ENCODE measurements at regions not wholly inside any gene's neighbourhood (a gene's known extent, or its start where the extent isn't known, plus 50 kb on each side); places are given as distances from the start of the nearest gene placed in this dataset.
"Not testable (repeated sequence)": the region's sequence is repeated elsewhere in the genome, so short reads cannot be mapped to it uniquely, and the experiment has no call there.

DNA sequence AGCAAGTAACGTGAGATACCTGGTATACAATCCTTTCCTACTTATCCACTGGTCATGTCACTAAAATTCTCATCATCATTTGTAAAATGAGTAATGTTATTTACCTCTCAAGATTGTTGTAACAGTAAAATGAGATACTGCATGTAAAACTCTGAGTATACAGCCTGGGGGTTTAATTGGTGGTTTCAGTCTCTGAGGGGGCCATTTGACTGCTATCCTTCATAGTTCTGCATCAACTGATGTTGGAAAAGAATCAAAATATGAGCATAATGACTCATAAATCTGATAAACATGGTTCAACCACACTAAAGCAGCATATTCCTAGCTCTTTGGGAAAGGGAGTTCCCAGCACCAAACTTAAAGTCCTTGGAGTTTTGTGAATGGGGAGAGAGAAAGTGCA is 181.0 kb upstream of the GHR start:
- no peak for DNase-seq (ENCODE audit: low spot score)

DNA sequence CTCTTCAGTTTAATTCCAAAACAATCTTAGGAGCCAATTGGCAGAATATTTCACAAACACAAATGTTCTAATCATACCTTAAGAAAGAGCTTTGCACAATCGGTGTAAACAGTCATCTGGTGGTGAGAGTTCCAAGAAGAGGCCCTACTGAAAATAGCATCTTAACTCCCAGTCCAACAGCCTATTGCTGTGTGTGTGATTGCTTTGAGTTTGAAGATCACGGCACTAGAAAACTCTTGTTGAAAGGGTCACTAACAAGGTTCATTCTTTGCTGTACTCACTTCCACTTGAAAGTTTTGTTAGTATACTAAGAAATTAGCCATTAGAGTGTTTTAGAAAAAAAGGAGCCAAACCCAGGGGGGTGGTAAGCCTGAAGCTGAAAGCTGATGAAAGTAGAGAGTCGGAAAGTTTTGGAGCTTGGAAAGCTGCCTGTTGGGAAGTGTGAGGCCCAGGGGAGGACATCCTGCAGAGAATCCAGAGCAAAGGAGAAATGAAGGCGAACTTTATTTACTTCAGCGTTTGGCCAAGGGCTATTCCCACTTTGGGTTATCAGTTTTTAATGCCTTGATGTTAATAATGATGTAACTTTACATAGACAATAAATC is 180.3 kb upstream of the GHR start:
- DNase-seq (ENCODE audit: low spot score) = no peak

DNA sequence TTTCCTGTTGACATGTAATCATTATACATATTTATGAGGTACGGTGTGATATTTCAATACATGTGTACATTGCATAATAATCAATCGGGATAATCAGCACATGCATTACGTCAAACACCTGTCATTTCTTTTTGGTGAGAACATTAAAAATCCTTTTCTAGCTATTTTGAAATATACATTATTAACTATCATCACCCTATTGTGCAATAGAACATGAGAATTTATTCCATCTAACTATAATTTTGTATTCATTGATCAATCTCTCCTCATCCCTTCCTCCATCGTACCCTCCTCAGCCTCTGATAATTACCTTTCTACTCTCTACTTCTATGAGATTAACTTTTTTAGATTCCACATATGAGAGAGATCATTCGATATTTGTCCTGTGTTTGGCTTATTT is 170.9 kb upstream of the GHR start:
- no peak for DNase-seq (ENCODE audit: low spot score)

DNA sequence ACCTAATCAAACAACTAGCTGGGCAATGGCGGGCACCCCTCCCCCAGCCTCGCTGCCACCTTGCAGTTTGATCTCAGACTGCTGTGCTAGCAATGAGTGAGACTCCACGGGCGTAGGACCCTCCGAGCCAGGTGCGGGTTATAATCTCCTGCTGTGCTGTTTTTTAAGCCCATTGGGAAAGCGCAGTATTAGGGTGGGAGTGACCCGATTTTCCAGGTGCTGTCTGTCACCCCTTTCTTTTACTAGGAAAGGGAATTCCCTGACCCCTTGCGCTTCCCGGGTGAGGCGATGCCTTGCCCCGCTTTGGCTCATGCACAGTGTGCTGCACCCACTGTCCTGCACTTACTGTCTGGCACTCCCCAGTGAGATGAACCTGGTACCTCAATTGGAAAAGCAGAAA is 163.3 kb upstream of the GHR start:
- DNase-seq (ENCODE audit: low spot score) = not testable (repeated sequence)

DNA sequence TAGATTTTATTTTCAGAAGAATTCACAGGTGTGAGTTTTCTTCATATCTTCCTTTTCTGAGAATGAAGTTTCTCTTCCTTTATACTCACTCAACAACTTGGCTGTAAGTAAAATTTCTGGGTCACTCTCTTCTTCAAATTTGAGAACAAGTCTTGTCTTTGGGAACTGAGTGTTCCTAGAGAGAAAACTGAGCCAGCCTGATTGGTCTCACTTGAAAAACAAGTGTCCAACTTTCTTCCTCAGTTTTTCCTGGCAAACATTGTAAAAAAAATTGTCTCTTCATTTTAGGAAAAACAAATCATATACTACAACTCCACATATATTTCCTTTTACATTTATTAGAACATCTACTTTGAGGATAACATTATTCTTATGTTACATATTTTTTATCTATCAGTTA is 156.1 kb upstream of the GHR start:
- no peak for DNase-seq (ENCODE audit: low spot score)

DNA sequence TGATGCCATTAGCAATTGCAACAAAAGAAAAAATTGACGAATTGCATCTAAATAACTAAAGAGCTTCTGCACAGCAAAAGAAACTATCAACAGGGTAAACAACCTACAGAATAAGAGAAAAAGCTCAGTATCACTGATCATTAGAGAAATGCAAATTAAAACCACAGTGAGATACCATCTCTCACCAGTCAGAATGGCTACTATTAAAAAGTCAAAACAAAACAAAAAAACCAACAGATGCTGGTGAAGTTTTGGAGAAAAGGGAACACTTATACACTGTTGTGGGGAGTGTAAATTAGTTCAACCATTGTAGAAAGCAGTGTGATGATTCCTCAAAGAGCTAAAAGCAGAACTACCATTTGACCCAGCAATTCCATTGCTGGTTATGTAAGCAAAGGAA is 155.1 kb upstream of the GHR start:
- not testable (repeated sequence) for DNase-seq (ENCODE audit: low spot score)

DNA sequence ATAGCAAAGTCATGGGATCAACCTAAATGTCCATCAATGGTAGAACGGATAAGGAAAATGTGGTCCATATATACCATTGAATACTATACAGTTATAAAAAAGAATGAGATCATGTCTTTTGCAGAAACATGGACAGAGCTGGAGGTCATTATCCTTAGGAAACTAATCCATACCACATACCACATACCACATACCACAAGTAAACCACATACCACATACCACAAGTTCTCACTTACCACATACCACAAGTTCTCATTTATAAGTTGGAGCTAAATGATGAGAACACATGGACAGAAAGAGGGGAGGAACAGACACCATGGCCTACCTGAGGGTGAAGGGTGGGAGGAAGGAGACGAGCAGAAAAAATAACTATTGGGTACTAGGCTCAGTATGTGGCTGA is 154.6 kb upstream of the GHR start:
- DNase-seq (ENCODE audit: low spot score) = no peak

DNA sequence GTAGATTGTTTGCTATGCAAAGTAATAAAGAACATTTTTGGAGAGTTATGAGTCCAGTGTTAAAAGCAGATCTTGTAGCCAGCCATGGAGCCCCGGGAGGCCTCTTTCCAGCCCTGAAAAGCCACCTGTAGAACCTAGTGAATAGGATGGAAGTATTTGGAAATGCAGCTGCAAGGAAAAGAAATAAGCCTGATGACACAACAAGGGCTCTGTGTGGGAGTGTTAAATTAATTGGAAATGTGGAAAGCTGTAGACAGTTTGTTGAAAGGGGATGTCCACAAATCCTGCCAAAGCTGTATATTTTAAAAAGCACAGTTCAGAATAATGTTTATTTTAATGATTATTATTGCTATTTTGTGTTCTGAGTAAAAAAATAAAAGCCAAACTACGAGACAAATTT is 152.5 kb upstream of the GHR start:
- DNase-seq (ENCODE audit: low spot score) = no peak

DNA sequence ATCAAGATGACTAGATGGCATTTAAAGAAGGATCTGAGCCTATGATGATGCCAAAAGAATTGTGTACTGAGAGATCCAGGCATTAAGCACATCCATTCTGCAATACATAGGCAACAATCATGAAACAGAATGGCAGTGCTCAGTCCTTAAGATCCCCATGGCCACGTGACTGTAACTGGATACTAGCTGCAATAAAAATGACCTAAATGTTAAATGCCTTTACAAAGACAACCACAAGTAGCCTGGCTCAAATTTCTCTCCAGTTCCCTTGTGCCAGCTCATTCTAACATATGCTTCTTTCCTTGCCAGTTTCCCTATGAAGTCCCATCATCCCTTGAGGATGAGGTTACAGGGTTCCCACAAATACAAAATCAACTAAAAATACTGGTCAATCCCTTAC is 148.3 kb upstream of the GHR start:
- no peak for DNase-seq (ENCODE audit: low spot score)

DNA sequence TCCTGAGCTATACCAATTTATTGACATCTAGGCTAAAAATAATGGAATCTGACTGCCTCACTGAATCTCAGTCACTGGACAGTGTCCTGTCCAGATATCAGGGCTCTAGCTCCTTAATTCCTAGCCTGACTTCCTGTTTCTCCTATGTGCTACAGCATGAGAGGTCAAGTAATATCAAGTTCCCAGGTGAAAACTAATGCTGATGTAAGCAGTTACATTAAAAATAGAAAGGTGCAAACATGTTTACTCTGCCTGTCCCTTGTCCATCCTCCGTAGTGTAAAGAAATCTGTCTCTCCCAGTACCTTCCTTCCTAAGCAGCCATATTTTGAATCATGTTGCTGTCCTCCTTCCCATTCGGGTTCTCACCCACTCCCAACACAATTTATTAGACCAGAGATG is 145.9 kb upstream of the GHR start:
- DNase-seq (ENCODE audit: low spot score) = no peak

DNA sequence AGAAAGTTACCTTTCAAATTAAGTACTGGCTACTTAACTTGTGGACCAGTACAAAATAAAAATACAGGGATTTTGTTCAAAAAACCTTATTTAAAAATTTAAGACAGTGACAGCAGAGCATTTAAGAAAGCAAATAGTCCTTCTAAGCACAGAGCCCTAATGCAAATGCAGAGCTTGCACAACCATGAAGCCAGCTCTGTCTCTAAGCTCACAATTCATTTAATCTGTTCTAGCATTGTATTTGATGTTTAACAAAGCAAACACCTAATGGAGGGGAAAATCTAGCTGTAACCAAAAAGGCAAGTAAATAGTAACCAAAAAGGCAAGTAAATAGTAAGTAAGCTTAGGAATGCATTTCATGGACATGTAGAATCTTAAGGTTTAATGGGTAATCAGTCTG is 138.7 kb upstream of the GHR start:
- DNase-seq (ENCODE audit: low spot score) = no peak

DNA sequence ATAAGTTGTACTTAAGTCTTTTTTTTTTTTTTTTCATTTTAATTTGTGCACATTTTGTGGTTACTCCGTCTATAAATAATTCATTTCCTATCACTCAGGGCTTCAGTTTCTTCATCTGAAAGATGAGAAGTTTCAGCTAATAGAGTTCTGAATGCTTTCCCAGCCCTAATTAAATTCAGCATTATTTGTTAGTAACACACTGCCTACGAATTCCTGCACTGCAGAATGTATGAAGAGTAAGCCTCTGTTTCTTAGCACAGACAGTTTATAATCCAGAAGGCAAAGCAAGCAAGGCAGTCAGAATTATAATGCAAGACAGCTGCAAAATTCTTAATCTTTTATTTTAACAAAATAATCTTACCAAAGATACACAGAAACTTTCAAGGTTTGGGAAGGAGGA is 138.0 kb upstream of the GHR start:
- DNase-seq (ENCODE audit: low spot score) = no peak

DNA sequence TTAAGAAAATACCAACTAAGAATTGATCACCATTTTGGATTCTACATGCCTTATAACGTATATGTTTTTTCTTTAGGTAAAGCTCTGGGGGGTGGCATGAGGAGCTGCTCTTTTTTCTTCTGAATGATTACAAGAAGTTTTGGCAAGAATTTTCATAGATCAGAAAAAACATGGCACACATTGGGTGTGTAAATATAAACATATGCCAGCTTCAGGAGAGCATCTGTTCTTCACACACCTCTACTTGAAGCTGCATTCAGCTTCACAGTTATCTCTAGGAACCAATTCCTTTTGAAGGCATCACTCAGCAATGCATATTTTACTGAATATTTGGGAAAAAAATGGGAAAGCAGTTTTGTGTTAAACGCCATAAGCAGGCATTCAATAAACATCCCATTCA is 122.7 kb upstream of the GHR start:
- no peak for DNase-seq (ENCODE audit: low spot score)

DNA sequence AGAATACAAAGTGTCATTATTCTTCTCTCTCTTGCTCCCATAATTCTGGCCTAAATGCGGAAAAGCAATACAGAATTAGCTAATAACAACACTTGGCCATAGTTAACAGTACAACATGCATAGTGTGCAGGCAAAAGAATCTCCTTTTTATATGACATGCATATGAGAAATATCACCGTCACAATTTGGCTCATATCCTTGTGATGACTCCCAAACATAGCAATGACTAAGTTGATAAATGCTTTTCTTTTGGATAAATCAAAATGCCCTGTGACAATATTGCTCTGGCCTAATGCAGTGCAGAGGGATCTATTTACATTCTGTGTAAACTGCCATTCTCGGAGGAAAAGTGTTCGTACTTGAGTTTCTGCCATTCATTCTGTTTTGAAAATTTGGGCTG is 121.9 kb upstream of the GHR start:
- DNase-seq (ENCODE audit: low spot score) = no peak

DNA sequence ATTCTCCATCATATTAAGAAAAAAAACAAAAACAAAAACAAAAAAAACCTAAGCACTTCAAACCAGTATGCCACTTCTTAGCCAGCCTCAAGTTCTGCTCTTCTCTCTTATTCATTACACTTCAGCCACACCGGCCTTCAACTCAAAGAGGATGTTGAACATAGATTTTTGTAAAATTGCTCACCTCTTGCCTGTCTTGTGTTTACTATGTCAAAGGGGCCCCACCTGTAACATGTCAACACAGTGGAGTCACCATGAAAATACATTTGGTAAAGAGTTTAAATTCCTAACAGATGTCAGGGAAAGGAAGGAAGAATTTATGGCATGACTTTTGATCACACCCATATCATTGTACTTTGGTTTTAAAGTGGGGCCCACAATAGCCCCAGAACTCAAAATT is 121.1 kb upstream of the GHR start:
- DNase-seq (ENCODE audit: low spot score) = no peak

DNA sequence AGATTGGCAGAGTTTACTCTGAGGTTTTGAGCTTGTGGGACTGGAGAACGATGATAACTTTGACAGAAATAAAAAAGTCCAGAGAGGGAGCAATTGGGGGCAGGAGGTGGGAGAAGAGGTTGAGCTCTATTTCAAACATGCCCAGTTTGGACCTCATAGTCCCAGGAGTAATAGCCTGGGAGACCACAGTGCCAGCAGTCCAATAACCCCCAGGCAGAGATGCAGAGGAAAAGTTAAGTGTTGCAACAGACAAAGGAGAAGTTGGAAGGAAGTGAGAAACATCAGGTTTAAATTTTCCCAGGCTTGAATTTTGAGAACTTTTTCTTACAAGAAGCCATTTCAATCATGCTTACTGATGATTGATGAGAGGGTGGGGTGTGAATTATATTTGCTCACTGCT is 117.0 kb upstream of the GHR start:
- no peak for DNase-seq (ENCODE audit: low spot score)

DNA sequence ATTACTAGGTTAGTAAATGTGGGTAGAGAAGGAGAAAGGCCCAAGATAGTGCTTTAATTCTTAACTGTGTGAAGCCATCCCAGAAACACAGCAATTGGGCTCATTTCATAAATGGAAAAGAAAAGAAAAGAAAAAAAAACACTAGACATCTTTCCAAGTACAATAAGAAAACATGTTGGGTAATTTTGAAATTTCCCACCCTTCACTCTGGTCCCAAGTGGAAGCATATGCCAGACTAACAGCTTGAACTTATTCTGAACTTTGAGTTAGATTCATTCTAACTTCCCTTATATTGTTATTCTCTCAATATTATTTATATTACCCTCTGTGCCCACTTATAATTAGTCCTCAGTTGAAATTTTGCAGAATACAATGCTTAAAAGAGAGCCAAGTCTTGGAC is 113.4 kb upstream of the GHR start:
- no peak for DNase-seq (ENCODE audit: low spot score)

DNA sequence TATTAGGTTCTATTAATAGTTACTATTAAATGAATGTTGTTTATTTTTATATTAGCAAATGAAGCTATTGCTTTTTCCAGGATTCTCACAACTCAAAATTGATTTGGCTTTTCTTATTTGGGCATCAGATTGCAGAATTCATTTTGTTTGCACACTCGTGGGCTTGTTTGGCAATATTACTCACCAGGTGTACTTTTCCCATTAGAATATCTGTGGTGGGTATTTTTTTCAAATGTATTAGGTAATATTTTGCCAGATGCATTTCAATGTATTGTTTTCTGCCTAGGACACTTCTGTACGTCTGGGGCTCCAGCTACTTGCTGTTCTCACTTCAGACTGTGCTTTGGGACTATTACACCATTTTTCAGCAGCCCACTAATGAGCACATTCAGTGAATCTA is 108.0 kb upstream of the GHR start:
- no peak for DNase-seq (ENCODE audit: low spot score)

DNA sequence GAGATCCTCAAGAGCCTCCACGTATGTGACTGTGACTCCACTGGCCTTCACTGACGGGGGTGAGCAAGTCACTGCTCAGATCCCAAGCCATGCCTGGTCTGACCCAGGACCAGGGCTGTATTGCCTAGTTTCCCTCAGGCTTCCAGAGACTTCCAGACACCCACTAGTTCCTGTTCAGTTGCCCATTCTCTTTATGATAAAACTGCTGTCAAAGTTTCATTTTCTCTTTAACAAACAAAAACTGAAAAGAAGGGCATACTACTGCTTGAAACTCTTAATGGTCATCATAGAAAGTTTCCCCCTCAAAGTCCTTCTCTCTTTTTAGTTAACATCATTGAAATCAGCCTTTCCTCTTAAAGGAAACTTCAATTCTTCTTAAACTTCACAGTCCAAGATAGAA is 105.7 kb upstream of the GHR start:
- DNase-seq (ENCODE audit: low spot score) = no peak

DNA sequence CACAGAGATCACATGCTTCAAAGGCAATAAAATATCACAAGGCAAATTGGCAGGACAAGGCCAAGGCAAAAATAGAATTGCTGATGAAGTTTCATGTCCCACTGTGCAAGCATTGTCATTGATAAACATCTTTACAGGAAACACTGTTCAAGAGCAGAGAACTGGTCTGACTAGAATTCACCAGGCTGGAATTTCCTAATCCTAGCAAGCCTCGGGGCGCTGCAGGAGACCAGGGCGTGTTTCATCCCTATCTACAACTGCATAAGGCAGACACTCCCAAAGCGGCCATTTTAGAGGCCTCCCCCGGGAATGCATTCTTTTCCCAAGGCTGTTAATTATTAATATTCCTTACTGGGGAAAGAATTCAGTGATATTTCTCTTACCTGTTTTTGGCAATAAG is 103.7 kb upstream of the GHR start:
- DNase-seq (ENCODE audit: low spot score) = not testable (repeated sequence)

DNA sequence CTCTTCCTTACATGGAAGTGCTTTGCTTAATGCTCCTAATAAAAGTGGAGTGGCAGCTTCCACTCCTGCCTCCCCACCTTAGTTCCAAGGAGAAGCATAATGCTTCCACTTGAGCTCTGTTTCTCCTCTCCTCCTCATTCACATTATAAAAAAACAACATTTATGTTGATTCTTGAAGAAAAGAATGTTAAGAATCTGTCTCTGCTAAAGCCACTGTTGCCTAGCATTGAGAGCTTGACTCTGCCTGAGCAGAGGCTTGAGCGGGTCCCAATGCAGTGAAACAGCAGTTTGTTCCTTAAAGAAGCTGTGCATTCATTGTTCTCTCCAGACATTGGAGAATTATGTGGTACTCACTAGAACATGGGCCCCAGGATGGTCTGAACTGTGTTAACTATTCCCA is 101.5 kb upstream of the GHR start:
- DNase-seq (ENCODE audit: low spot score) = no peak

DNA sequence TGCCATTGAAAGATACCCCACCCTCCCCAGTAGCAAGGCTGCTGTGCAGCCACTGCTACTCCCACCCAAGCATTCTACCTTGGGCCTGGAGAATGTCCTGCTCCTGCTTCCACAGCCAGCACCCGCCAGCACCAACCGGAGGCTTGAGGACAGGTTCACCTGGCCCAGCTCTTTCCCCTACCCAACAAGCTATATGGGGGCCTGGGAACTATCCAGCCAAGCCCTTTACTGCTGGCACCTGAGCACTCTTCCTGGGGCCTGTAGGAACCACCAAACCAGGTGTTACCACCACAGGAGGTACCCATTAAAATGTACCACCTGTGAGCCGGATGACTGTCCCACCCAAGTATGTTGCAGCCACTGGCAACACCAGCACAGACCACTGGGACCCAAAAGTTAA is 86.1 kb upstream of the GHR start:
- DNase-seq (ENCODE audit: low spot score) = no peak

DNA sequence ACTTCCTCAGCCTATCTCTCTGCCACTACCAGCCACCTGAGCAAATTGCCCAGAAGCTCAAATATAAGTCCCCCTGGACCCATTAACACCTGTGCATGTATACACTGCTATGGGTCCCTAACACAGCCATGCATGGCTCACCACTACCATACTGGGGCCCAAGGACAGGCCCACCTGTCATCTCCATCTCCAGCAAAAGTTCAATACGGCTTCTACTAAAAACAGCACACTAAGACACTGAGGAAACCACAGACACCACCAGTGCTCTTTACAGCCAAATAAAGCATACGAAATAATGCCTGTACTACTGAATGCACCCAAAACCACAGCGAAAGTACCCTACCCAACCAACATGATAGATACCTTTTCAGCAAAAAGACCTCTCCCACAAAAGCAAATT is 85.6 kb upstream of the GHR start:
- DNase-seq (ENCODE audit: low spot score) = no peak

DNA sequence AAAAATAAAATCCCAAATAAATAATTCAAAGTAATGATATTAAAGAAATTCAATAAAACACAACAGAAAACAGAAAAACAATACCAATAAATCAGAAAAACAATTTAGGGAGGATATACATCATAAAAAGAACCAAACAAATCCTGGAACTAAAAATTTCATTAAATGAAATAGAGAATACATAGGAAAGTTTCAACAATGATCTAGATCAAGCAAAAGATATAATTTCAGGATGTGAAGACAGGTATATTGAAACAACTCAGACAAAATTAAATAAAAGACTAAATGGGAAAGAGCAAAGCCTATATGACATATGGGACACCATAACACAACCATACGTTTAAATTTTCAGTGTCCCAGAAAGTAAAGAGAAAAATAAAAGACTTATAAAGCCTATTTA is 85.1 kb upstream of the GHR start:
- DNase-seq (ENCODE audit: low spot score) = no peak

DNA sequence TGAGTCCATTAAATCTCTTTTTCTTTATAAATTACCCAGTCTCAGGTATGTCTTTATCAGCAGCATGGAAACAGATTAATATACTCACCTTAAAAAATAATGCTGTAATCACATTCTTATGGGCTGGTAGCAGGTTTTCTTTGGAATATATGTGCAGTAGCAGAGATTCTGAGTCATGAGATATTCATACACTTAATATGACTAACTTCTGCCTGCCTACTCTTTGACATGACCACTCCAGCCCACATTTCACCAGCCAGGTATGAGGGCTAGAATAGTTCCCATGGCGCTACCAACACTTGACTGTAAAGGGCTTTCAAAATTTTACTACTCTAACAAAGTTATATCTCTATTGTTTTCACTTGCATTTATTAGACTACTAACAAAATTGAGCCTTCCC is 74.1 kb upstream of the GHR start:
- no peak for DNase-seq (ENCODE audit: low spot score)

All from mucosa of gallbladder (tissue), 1 donor.